K562 (cell line): ENCODE measurements at regions not wholly inside any gene's neighbourhood (a gene's known extent, or its start where the extent isn't known, plus 50 kb on each side); places are given as distances from the start of the nearest gene placed in this dataset.

Experiments used
- ATAC-seq: fragments of 200-7000 bp; cut with Tn5 transposase; 3 replicates; pipeline ENCODE4 v1.9.1; 2020; ENCODE audit warnings: moderate library complexity
- BruUV-seq: library from RNA; stranded (reverse); fragments of 400-500 nt; replicated peaks from 2 replicates; lab custom pipeline; 2021; lab: Mats Ljungman, UMichigan
- CTCF ChIA-PET: fragments of 300-600 bp; formaldehyde crosslinking; extraction: SDS; loops from one replicate; lab custom pipeline; 2021; ENCODE audit warnings: low intra/inter-chr PET ratio; lab: Yijun Ruan, JAX
- POLR2A ChIA-PET: fragments of 300-600, 350-650 bp; sonication (Branson Sonifier 250); formaldehyde crosslinking; extraction: SDS; loops from one replicate; lab custom pipeline; 2021; ENCODE audit warnings: antibody characterized with exemption, inconsistent platforms; lab: Yijun Ruan, JAX
- DNase-seq, 4 experiments: peaks; one replicate each; pipeline versions ENCODE4 v3.0.0 to v3.0.0-alpha.2; 2011 to 2018; ENCODE audit warnings: low spot score in 3 of 4, mixed read lengths in 3 of 4; ENCODE audit errors: extremely low read depth in 1 of 4
- FAIRE-seq: peaks from 2 replicates; lab custom pipeline; 2011; peaks lifted over from hg19 to GRCh38; lab: Jason Lieb, UNC
- H2AFZ ChIP-seq: 2 replicates; pipeline ENCODE4 v1.6.0; 2011; ENCODE audit warnings: low read depth, low read length, control low read depth, inconsistent platforms
- H3K27ac ChIP-seq: fragments of 200-600 bp; 3 replicates; pipeline ENCODE4 v1.8.0; 2011; ENCODE audit warnings: low read depth, mild to moderate bottlenecking, control low read depth, inconsistent platforms, low read length, moderate library complexity, mixed read lengths; ENCODE audit errors: extremely low read depth
- H3K27me3 ChIP-seq, 2 experiments: fragments of 300-600 bp in 1 of 2; 2 replicates in 1 of 2; 3 replicates in 1 of 2; pipeline versions ENCODE4 v1.6.0 to v1.8.0; 2011; ENCODE audit warnings: inconsistent platforms in 2 of 2, low read length in 2 of 2, mild to moderate bottlenecking in 1 of 2, mixed read lengths in 1 of 2, moderate library complexity in 1 of 2; ENCODE audit not compliant: control insufficient read depth in 2 of 2, insufficient read depth in 2 of 2
- H3K36me3 ChIP-seq: fragments of 300-600 bp; 3 replicates; pipeline ENCODE4 v1.8.0; 2011; ENCODE audit warnings: mild to moderate bottlenecking, low read length, inconsistent platforms; ENCODE audit not compliant: control insufficient read depth, insufficient read depth
- H3K4me1 ChIP-seq, 2 experiments: fragments of 200-600 bp in 1 of 2; replicated peaks in 1 of 2; 2 replicates in 1 of 2; 3 replicates in 1 of 2; pipeline versions ENCODE4 v1.5.1 to v1.8.0; 2011; ENCODE audit warnings: inconsistent platforms in 2 of 2, low read length in 2 of 2, mild to moderate bottlenecking in 1 of 2, mixed read lengths in 1 of 2, moderate library complexity in 1 of 2; ENCODE audit not compliant: control insufficient read depth in 2 of 2, insufficient read depth in 2 of 2
- H3K4me2 ChIP-seq: 2 replicates; pipeline ENCODE4 v1.6.1; 2011; ENCODE audit warnings: low read length, control low read depth, inconsistent platforms, mixed read lengths; ENCODE audit not compliant: insufficient read depth
- H3K4me3 ChIP-seq: fragments of 200-600 bp; sonication (generic), shearing (Covaris generic); 2 replicates; pipeline ENCODE4 v1.5.1; 2016; ENCODE audit warnings: control low read depth, inconsistent platforms
- H3K79me2 ChIP-seq: fragments of 200-600 bp; 3 replicates; pipeline ENCODE4 v1.8.0; 2011; ENCODE audit warnings: low read length, inconsistent platforms; ENCODE audit not compliant: control insufficient read depth, insufficient read depth
- H3K9ac ChIP-seq, 2 experiments: 2 replicates each; pipeline versions ENCODE4 v1.6.0 to v1.6.1; 2011; ENCODE audit warnings: low read depth in 2 of 2, low read length in 2 of 2, control low read depth in 1 of 2, inconsistent platforms in 1 of 2, mild to moderate bottlenecking in 1 of 2, mixed read lengths in 1 of 2; ENCODE audit not compliant: insufficient read depth in 1 of 2
- H3K9me1 ChIP-seq: one replicate; pipeline ENCODE4 v1.6.0; 2011; ENCODE audit warnings: inconsistent platforms, mild to moderate bottlenecking, low read length, moderate library complexity; ENCODE audit not compliant: control insufficient read depth, insufficient read depth
- H3K9me3 ChIP-seq: replicated peaks from 2 replicates; pipeline ENCODE4 v1.5.1; 2011; ENCODE audit warnings: low read depth, low read length, inconsistent platforms; ENCODE audit not compliant: control insufficient read depth, insufficient read depth
- H4K20me1 ChIP-seq: replicated peaks from 2 replicates; pipeline ENCODE4 v1.6.1; 2011; ENCODE audit warnings: low read length, inconsistent platforms, mixed read lengths; ENCODE audit not compliant: control insufficient read depth, insufficient read depth
- CLOCK ChIP-seq: fragments of 250-450 bp; sonication (Bioruptor Pico); IDR thresholded peaks from 2 replicates; pipeline ENCODE4 v1.4.0; 2020; ENCODE audit warnings: mild to moderate bottlenecking, moderate library complexity, borderline replicate concordance
- FOSL1 ChIP-seq: fragments of 200-800 bp; sonication (Bioruptor generic); conservative IDR thresholded peaks from 2 replicates; pipeline ENCODE4 v1.6.1; 2016; ENCODE audit warnings: missing genetic modification characterization, missing compliant biosample characterization
- HLTF ChIP-seq: fragments of 450-650 bp; IDR thresholded peaks from 2 replicates; pipeline ENCODE4 v1.6.1; 2016
- SAFB2 ChIP-seq: fragments of 200-400 bp; formaldehyde crosslinking; IDR thresholded peaks from 2 replicates; pipeline ENCODE4 v1.6.1; 2018; ENCODE audit warnings: borderline replicate concordance, low read length, low read depth, moderate library complexity; ENCODE audit not compliant: severe bottlenecking
- ZNF75A ChIP-seq: fragments of 450-650 bp; formaldehyde crosslinking; IDR thresholded peaks from 2 replicates; pipeline ENCODE4 v1.4.0; 2020; ENCODE audit warnings: mild to moderate bottlenecking
- WGBS: fragments of 100-300 bp; shearing (Covaris generic); methylation state at CpG from one replicate; pipeline ENCODE4 v1.1.6; 2016; ENCODE audit warnings: low coverage, mixed read lengths; ENCODE audit not compliant: insufficient coverage; ENCODE audit errors: missing lambda C conversion rate; 5-methylcytosine and 5-hydroxymethylcytosine counted together
- in situ Hi-C: fragments of 300-500 bp; cut with MboI; formaldehyde crosslinking; loops from 4 replicates; pipeline ENCODE4 v1.15.0; 2018; ENCODE audit warnings: inconsistent platforms, mixed read lengths
- intact Hi-C: fragments of 100-400 bp; cut with micrococcal nuclease; formaldehyde crosslinking; loops from 2 replicates; pipeline ENCODE4 v1.14.2; 2022
- TF ChIP-seq, protein P1 (sequence below): sonication (generic); formaldehyde crosslinking; IDR thresholded peaks from 2 replicates; pipeline ENCODE4 v1.8.1; 2023; ENCODE audit warnings: mild to moderate bottlenecking, missing genetic modification reagents

- no peaks in the 10 kb centered on the region for H3K36me3 ChIP-seq
- no peaks in the 10 kb centered on the region for H3K4me1 ChIP-seq
- in situ Hi-C loops (no loop called here), intact Hi-C loops (no loop called here)
- H3K79me2 ChIP-seq, result no peaks in the 10 kb centered on the region
- no peaks in the 10 kb centered on the region for H3K9me1 ChIP-seq
- ChIA-PET CTCF (no interaction called here), POLR2A (no interaction called here)
- no peak overlapping the region for H2AFZ ChIP-seq
- H3K27me3 ChIP-seq, result no peaks in the 10 kb centered on the region
- no peak overlapping the region for H3K27ac ChIP-seq
- no peak overlapping the region for H3K4me2 ChIP-seq
- ATAC-seq (no peak), DNase-seq (no peak), FAIRE-seq (no peak)
- TF ChIP-seq, protein P1, sequence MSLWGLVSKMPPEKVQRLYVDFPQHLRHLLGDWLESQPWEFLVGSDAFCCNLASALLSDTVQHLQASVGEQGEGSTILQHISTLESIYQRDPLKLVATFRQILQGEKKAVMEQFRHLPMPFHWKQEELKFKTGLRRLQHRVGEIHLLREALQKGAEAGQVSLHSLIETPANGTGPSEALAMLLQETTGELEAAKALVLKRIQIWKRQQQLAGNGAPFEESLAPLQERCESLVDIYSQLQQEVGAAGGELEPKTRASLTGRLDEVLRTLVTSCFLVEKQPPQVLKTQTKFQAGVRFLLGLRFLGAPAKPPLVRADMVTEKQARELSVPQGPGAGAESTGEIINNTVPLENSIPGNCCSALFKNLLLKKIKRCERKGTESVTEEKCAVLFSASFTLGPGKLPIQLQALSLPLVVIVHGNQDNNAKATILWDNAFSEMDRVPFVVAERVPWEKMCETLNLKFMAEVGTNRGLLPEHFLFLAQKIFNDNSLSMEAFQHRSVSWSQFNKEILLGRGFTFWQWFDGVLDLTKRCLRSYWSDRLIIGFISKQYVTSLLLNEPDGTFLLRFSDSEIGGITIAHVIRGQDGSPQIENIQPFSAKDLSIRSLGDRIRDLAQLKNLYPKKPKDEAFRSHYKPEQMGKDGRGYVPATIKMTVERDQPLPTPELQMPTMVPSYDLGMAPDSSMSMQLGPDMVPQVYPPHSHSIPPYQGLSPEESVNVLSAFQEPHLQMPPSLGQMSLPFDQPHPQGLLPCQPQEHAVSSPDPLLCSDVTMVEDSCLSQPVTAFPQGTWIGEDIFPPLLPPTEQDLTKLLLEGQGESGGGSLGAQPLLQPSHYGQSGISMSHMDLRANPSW (CRISPR knock-in tag), result no peak
- TF ChIP-seq SAFB2, result no peak
- TF ChIP-seq HLTF, result no peak
- no peak for TF ChIP-seq FOSL1
- TF ChIP-seq CLOCK (CRISPR knock-in tag), result no peak
- TF ChIP-seq ZNF75A, result no peak
- 2% methylated on average over 3 of the region's 3 CpGs for WGBS
- H3K9me3 ChIP-seq, result no peaks in the 10 kb centered on the region
- no TSS peak for BruUV-seq
- H4K20me1 ChIP-seq, result no peaks in the 10 kb centered on the region
- H3K4me3 ChIP-seq, result no peak overlapping the region
- H3K9ac ChIP-seq, result no peak overlapping the region
Observed at GRCh38 chr7:88387368-88387767, 80.7 kb upstream of the STEAP4 start.
